Tibial artery (tissue), 4 donors: ENCODE measurements at regions not wholly inside any gene's neighbourhood (a gene's known extent, or its start where the extent isn't known, plus 50 kb on each side); places are given as distances from the start of the nearest gene placed in this dataset.
A peak's percentile ranks its signal among the peaks of the same experiment; 100 is the strongest.

Source experiments
- DNase-seq, 2 donors: peaks; one replicate each; pipeline ENCODE4 v3.0.0-alpha.2; 2019
- H3K27ac ChIP-seq, 2 donors: fragments of 200-600 bp; sonication (generic) in 1 of 2; 1 replicate in 1 of 2; 2 replicates in 1 of 2; pipeline ENCODE4 v1.5.1; 2018 to 2019; ENCODE audit warnings: mild to moderate bottlenecking in 1 of 2
- H3K27me3 ChIP-seq, 2 donors: fragments of 200-600 bp; sonication (generic) in 1 of 2; one replicate each; pipeline versions ENCODE4 v1.5.1 to v1.6.0; 2016 to 2019
- H3K36me3 ChIP-seq, 3 donors: fragments of 200-600 bp; sonication (generic) in 2 of 3; one replicate each; pipeline ENCODE4 v1.5.1; 2016 to 2019; ENCODE audit warnings: mild to moderate bottlenecking in 2 of 3
- H3K4me1 ChIP-seq, 4 donors: fragments of 200-600 bp; sonication (generic) in 2 of 4; 1 replicate in 3 of 4; 2 replicates in 1 of 4; pipeline ENCODE4 v1.5.1; 2016 to 2019
- H3K4me3 ChIP-seq, 2 donors: fragments of 200-600 bp; sonication (generic) in 1 of 2; 1 replicate in 1 of 2; 2 replicates in 1 of 2; pipeline ENCODE4 v1.5.1; 2018 to 2019; ENCODE audit warnings: mild to moderate bottlenecking in 2 of 2
- H3K9me3 ChIP-seq, 3 donors: fragments of 200-600 bp; sonication (generic) in 1 of 3; one replicate each; pipeline ENCODE4 v1.5.1; 2016 to 2019
- intact Hi-C: fragments of 100-400 bp; cut with DNase I; formaldehyde crosslinking; loops from one replicate; pipeline ENCODE4 v1.15.0; 2023; ENCODE audit warnings: low total_unique reads
- TF ChIP-seq, protein P1 (sequence below), 2 experiments: fragments of 200-600 bp in 1 of 2; fragments of 450-650 bp in 1 of 2; IDR thresholded peaks; one replicate each; pipeline ENCODE4 v1.5.1; 2017 to 2019; ENCODE audit warnings: antibody characterized with exemption in 2 of 2, mild to moderate bottlenecking in 1 of 2, moderate library complexity in 1 of 2

DNA sequence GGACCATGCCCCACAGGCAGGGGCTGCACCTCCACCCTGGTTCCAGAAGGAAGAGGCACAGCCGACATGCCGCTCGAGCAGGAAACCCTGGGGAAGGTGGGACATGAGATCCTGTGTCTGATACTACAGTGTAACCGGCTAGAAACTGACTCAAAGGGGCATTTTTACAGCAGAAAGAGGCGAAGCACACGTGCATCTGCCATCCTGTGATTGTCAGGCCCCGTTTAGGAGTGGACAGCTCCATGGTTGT lies 62.7 kb downstream of the SIK1 start:
- no peaks in the 10 kb centered on the region for H3K36me3 ChIP-seq
- H3K9me3 ChIP-seq = no peaks in the 10 kb centered on the region
- no peak overlapping the region for H3K27ac ChIP-seq
- peaks cover 0 to 55% of the 10 kb centered on the region in 2 donors for H3K27me3 ChIP-seq
- TF ChIP-seq, protein P1, sequence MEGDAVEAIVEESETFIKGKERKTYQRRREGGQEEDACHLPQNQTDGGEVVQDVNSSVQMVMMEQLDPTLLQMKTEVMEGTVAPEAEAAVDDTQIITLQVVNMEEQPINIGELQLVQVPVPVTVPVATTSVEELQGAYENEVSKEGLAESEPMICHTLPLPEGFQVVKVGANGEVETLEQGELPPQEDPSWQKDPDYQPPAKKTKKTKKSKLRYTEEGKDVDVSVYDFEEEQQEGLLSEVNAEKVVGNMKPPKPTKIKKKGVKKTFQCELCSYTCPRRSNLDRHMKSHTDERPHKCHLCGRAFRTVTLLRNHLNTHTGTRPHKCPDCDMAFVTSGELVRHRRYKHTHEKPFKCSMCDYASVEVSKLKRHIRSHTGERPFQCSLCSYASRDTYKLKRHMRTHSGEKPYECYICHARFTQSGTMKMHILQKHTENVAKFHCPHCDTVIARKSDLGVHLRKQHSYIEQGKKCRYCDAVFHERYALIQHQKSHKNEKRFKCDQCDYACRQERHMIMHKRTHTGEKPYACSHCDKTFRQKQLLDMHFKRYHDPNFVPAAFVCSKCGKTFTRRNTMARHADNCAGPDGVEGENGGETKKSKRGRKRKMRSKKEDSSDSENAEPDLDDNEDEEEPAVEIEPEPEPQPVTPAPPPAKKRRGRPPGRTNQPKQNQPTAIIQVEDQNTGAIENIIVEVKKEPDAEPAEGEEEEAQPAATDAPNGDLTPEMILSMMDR (IDR thresholded peaks at IDR 0.05) = no peak
- H3K4me1 ChIP-seq = peaks cover 0 to 13% (median 5%) of the 10 kb centered on the region in 4 donors
- no peak overlapping the region for H3K4me3 ChIP-seq
- DNase-seq = no peak
- intact Hi-C loops = no loop called here

DNA sequence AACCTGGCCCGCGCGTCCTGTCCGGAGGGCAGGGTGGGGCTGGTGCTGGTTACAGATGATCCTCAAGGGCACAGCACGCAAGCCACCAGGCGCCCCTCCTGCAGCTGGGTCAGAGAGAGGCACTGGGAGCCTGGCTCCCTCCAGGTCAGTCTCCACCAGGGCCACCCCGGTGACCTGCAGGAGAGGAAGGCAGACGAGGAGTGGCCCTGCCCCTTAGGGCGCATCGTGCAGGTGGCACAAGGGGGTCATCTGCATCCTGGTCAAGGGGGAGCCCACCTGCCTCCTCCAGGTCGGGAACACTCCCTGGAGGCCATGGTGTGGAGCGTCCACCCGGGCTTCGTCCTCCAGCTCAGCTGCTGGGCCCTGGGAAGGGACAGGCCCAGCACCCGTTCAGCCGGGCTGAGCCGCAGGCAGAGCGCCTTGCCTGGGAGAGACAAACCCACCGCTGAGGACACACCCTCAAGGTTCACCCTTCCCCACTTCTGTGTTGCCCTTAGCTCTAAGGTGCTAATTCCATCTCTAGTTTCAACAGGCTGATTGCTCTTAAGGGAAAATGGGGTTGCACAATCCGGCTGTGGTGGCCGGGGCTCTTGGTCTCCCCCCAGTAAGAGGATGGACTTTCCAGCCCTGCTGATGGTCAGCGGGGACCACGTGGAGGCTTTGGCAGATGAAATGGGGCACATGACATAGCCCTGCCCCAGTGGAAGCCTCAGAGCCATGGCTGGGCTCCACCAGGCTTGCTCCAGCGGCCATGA lies 63.2 kb downstream of the SIK1 start:
- Histone ChIP-seq H3K36me3 (no peaks in the 10 kb centered on the region), H3K27ac (no peak overlapping the region), H3K9me3 (no peaks in the 10 kb centered on the region), H3K4me3 (no peak overlapping the region), H3K27me3 (peaks cover 0 to 55% of the 10 kb centered on the region in 2 donors), H3K4me1 (peaks cover 0 to 13% (median 5%) of the 10 kb centered on the region in 4 donors)
- no peak for DNase-seq
- intact Hi-C loops = no loop called here
- TF ChIP-seq, protein P1 (IDR thresholded peaks at IDR 0.05) = no peak

DNA sequence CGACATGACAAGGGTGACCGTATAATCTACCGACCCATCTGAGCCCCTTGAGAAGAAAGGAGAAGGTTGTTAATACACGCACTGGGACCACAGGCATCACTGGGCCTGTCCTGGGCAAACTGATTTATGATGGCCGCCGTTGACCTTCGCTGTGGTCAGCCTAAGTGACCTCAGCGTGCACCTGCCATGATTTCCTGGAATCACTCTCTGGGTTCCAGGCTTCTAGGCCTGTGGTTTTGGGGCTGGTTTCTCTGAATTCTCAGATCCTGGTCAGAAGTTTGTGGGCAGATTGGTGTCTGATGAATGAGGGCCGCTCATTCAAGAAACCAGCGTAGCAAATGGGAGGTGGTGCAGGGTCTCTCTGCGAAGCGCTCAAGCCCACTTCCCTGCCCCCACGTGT lies 64.0 kb downstream of the SIK1 start:
- TF ChIP-seq, protein P1 (IDR thresholded peaks at IDR 0.05) = no peak
- Histone ChIP-seq H3K27ac (no peak overlapping the region), H3K36me3 (no peaks in the 10 kb centered on the region), H3K9me3 (no peaks in the 10 kb centered on the region), H3K27me3 (peaks cover 0 to 55% of the 10 kb centered on the region in 2 donors), H3K4me1 (peaks cover 0 to 13% (median 5%) of the 10 kb centered on the region in 4 donors), H3K4me3 (no peak overlapping the region)
- DNase-seq = no peak
- intact Hi-C loops = no loop called here

DNA sequence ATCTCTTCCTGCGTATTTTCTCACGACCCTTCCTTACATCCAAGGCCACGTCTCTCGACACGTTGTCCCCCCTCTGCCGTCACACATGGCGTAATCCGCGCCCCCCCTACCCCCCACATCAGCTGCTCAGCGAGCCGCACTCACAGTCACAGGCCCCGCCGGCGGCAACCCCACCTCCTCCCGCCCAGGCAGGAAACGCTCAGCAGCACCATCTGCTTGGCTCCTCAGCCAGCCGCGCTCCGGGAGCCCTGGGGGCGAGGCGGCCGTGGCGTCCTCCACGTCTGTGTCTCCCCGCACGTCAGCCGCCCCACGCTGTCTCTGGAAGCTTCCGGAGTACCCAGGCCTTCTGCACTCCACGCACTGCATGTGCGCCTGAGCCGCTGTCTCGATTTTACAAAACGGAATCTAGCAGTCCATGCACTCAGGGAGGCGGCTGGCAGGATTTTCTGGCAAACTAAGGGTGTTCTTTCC lies 64.6 kb downstream of the SIK1 start:
- TF ChIP-seq, protein P1 (IDR thresholded peaks at IDR 0.05) = no peak
- Histone ChIP-seq H3K9me3 (no peaks in the 10 kb centered on the region), H3K36me3 (no peaks in the 10 kb centered on the region), H3K27me3 (peaks cover 0 to 52% of the 10 kb centered on the region in 2 donors), H3K27ac (peak overlapping the region; percentile 36 to 76), H3K4me3 (peak overlapping the region; percentile 22 to 32), H3K4me1 (peaks cover 0 to 13% (median 5%) of the 10 kb centered on the region in 4 donors)
- peak; percentile 58 to 90 for DNase-seq
- intact Hi-C loops = no loop called here

DNA sequence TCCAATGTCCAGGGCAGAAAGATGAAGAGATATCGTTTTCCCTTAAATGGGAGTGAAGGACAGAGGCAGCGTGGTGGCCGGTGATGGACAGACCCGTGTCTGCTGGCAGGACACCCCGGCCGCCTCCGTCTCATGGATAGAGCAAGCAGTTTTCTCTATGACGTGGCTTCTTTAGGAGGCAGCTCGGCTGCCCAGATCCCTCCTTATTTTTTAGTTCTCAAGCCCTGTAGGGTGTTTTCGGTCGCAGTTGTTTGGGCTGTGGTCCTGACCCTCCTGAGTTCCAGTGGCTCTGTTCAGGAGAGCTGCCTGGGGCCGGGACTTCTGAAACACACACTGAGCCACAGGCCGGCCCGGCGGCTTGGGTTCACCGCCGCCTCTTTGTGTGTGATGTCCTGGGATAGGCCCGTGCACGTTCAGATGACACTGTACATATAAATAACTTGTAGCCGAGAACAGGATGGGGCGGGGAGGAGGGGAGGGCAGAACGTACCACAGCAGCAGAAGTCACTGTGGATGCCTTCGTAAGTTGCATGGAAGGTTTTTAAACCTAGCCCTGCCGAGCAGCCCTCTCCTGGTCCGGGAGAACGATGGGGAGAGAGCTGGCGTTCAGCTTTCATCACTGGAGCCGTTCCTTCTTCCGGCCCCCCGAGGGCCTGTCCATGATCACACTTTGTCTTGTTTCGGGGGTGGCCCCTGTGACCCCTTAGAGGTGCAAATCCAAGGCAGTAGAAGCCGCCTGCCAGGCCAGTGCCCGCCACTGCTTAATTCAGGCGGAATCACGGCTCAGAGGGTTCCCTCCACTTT lies 65.2 kb downstream of the SIK1 start:
- peaks cover 0 to 48% of the 10 kb centered on the region in 2 donors for H3K27me3 ChIP-seq
- intact Hi-C loops = no loop called here
- H3K4me3 ChIP-seq = peak overlapping the region; percentile 22 to 32
- TF ChIP-seq, protein P1 (IDR thresholded peaks at IDR 0.05) = no peak
- peaks cover 0 to 13% (median 5%) of the 10 kb centered on the region in 4 donors for H3K4me1 ChIP-seq
- H3K36me3 ChIP-seq = no peaks in the 10 kb centered on the region
- peak overlapping the region; percentile 36 to 76 for H3K27ac ChIP-seq
- H3K9me3 ChIP-seq = no peaks in the 10 kb centered on the region
- DNase-seq = peak; percentile 54 to 83
